ENCODE measurements at regions not wholly inside any gene's neighbourhood (a gene's known extent, or its start where the extent isn't known, plus 50 kb on each side); places are given as distances from the start of the nearest gene placed in this dataset.
"Not testable (repeated sequence)": the region's sequence is repeated elsewhere in the genome, so short reads cannot be mapped to it uniquely, and the experiment has no call there.

DNA sequence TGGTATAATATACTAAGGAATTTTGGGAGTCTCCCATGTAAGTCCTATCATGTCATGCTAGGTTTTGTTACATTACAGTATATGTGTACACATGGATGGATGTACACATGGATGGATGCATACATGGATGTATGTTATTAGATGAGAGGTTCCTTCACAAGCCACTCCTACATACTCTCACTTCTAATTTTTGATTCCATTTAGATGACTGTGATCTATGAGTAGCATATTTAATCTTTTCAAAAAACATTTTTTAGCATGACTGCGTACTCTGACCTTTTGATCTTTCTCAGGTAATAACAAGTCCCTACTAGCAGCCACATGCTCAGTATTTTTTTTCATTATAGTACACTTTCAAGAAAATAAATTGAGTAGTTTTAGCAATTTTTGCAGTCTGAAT lies 441.8 kb downstream of the SLITRK1 start:
- Histone ChIP-seq H3K27ac (no peak overlapping the region), H3K36me3 (replicated peaks; ENCODE audit: insufficient read depth, low read depth) (no peaks in the 10 kb centered on the region), H3K9me3 (ENCODE audit: low read depth) (no peaks in the 10 kb centered on the region), H2AFZ (no peak overlapping the region), H3K4me1 (ENCODE audit: insufficient read depth) (no peaks in the 10 kb centered on the region), H4K20me1 (ENCODE audit: insufficient read depth, poor library complexity, severe bottlenecking) (no peaks in the 10 kb centered on the region), H3K79me2 (no peaks in the 10 kb centered on the region), H3K4me2 (no peak overlapping the region), H3K9me2 (replicated peaks; ENCODE audit: insufficient read depth) (no peaks in the 10 kb centered on the region), H3K27me3 (no peaks in the 10 kb centered on the region), H3K4me3 (no peak overlapping the region)
- WGBS (ENCODE audit: low lambda C conversion rate, missing lambda C conversion rate) = 88% methylated on average over 1 of the region's 1 CpG
- DNase-seq (ENCODE audit: low spot score) = no peak
- TF ChIP-seq, protein P1, sequence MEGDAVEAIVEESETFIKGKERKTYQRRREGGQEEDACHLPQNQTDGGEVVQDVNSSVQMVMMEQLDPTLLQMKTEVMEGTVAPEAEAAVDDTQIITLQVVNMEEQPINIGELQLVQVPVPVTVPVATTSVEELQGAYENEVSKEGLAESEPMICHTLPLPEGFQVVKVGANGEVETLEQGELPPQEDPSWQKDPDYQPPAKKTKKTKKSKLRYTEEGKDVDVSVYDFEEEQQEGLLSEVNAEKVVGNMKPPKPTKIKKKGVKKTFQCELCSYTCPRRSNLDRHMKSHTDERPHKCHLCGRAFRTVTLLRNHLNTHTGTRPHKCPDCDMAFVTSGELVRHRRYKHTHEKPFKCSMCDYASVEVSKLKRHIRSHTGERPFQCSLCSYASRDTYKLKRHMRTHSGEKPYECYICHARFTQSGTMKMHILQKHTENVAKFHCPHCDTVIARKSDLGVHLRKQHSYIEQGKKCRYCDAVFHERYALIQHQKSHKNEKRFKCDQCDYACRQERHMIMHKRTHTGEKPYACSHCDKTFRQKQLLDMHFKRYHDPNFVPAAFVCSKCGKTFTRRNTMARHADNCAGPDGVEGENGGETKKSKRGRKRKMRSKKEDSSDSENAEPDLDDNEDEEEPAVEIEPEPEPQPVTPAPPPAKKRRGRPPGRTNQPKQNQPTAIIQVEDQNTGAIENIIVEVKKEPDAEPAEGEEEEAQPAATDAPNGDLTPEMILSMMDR (IDR thresholded peaks at IDR 0.05; ENCODE audit: poor library complexity) = no peak
- no peak for TF ChIP-seq EZH2 (IDR thresholded peaks at IDR 0.05; ENCODE audit: borderline replicate concordance)
- no peak for TF ChIP-seq EZH2phosphoT487 (IDR thresholded peaks at IDR 0.05; ENCODE audit: low read depth, severe bottlenecking, unreplicated experiment)

DNA sequence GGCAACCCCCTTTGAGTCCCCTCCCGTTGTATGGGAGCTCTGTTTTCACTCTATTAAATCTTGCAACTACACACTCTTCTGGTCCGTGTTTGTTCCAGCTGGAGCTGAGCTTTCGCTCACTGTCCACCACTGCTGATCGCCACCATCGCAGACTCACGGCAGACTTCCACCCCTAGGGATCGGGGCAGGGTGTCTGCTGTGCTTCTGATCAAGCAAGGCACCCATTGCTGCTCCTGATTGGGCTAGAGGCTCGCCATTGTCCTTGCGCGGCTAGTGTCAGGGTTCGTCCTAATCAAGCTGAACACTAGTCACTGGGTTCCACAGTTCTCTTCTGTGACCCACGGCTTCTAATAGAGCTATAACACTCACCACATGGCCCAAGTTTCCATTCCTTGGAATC lies 442.8 kb downstream of the SLITRK1 start:
- WGBS (ENCODE audit: low lambda C conversion rate, missing lambda C conversion rate) = 94% methylated on average over 12 of the region's 12 CpGs
- H2AFZ ChIP-seq; H3K36me3 ChIP-seq (replicated peaks; ENCODE audit: insufficient read depth, low read depth); H4K20me1 ChIP-seq (ENCODE audit: insufficient read depth, poor library complexity, severe bottlenecking); H3K4me2 ChIP-seq; DNase-seq (ENCODE audit: low spot score); H3K9me3 ChIP-seq (ENCODE audit: low read depth); H3K9me2 ChIP-seq (replicated peaks; ENCODE audit: insufficient read depth); H3K4me1 ChIP-seq (ENCODE audit: insufficient read depth); H3K79me2 ChIP-seq; H3K27me3 ChIP-seq; H3K27ac ChIP-seq; H3K4me3 ChIP-seq: not testable (repeated sequence)

DNA sequence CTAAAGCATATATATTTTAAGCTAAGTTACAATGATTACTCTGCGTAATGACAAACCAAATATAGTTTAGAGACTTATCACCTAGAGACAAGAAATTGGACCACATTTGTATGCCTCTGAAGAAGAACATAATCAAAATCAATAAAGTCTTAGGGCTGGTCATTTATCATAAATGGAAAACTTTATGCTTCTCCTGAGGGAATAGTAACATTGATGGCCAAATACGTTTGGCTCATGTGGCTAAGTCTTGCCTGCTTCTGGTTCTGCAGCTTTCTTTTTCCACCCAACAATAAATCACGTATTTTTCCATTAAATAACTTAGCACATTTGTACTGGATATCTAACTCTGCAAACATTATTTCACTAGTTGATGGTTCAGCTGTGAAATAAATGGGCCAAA lies 458.4 kb downstream of the SLITRK1 start:
- H3K9me3 ChIP-seq (ENCODE audit: low read depth) = no peaks in the 10 kb centered on the region

DNA sequence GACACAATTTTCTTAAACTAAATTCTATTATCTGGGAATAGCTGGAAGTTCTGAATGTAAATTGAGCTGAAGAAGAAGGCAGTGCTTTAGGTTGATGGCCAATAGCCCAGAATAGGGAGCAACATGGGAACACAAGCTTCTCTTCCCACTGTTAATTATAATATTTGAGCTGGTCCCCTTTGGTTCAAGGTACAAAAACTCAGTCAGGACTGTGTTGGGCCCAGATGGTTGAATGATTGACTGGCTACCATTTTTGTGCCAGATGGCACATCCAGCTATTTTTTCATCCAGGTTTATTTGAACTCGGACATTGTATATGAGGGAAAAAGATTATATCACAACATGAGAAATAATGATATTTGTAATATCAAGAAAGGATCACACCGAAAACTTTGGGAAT lies 458.9 kb downstream of the SLITRK1 start:
- H4K20me1 ChIP-seq (ENCODE audit: insufficient read depth, poor library complexity, severe bottlenecking) = no peaks in the 10 kb centered on the region
- no peaks in the 10 kb centered on the region for H3K36me3 ChIP-seq (replicated peaks; ENCODE audit: insufficient read depth, low read depth)
- no peak overlapping the region for H2AFZ ChIP-seq
- H3K79me2 ChIP-seq = no peaks in the 10 kb centered on the region
- DNase-seq (ENCODE audit: low spot score) = no peak
- no peak for TF ChIP-seq EZH2phosphoT487 (IDR thresholded peaks at IDR 0.05; ENCODE audit: low read depth, severe bottlenecking, unreplicated experiment)
- TF ChIP-seq, protein P1 (IDR thresholded peaks at IDR 0.05; ENCODE audit: poor library complexity) = no peak
- TF ChIP-seq EZH2 (IDR thresholded peaks at IDR 0.05; ENCODE audit: borderline replicate concordance) = no peak
- 93% methylated on average over 2 of the region's 2 CpGs for WGBS (ENCODE audit: low lambda C conversion rate, missing lambda C conversion rate)
- H3K27me3 ChIP-seq = no peaks in the 10 kb centered on the region
- H3K9me2 ChIP-seq (replicated peaks; ENCODE audit: insufficient read depth) = no peaks in the 10 kb centered on the region
- H3K4me2 ChIP-seq = no peak overlapping the region
- no peak overlapping the region for H3K27ac ChIP-seq
- no peaks in the 10 kb centered on the region for H3K4me1 ChIP-seq (ENCODE audit: insufficient read depth)
- H3K9me3 ChIP-seq (ENCODE audit: low read depth) = no peaks in the 10 kb centered on the region
- no peak overlapping the region for H3K4me3 ChIP-seq

More for the DNA sequence above, 458.4 kb downstream of the SLITRK1 start:
- TF ChIP-seq, protein P1 (IDR thresholded peaks at IDR 0.05; ENCODE audit: poor library complexity) = no peak
- TF ChIP-seq EZH2 (IDR thresholded peaks at IDR 0.05; ENCODE audit: borderline replicate concordance) (no peak), EZH2phosphoT487 (IDR thresholded peaks at IDR 0.05; ENCODE audit: low read depth, severe bottlenecking, unreplicated experiment) (no peak)
- H3K4me3 ChIP-seq = no peak overlapping the region
- H3K79me2 ChIP-seq = no peaks in the 10 kb centered on the region
- no peak overlapping the region for H2AFZ ChIP-seq
- H3K27me3 ChIP-seq = no peaks in the 10 kb centered on the region
- H3K4me2 ChIP-seq = no peak overlapping the region
- H3K27ac ChIP-seq = no peak overlapping the region
- no peaks in the 10 kb centered on the region for H3K9me2 ChIP-seq (replicated peaks; ENCODE audit: insufficient read depth)
- no peaks in the 10 kb centered on the region for H3K36me3 ChIP-seq (replicated peaks; ENCODE audit: insufficient read depth, low read depth)
- DNase-seq (ENCODE audit: low spot score) = no peak
- no peaks in the 10 kb centered on the region for H3K4me1 ChIP-seq (ENCODE audit: insufficient read depth)
- no peaks in the 10 kb centered on the region for H4K20me1 ChIP-seq (ENCODE audit: insufficient read depth, poor library complexity, severe bottlenecking)
- WGBS (ENCODE audit: low lambda C conversion rate, missing lambda C conversion rate) = 79% methylated on average over 3 of the region's 3 CpGs

All from hepatocyte (in vitro differentiated cells).